Upper lobe of left lung (tissue), 6 donors: ENCODE measurements at regions not wholly inside any gene's neighbourhood (a gene's known extent, or its start where the extent isn't known, plus 50 kb on each side); places are given as distances from the start of the nearest gene placed in this dataset.

Experiments
- ATAC-seq, 2 donors: fragments of 200-7000 bp; cut with Tn5 transposase; one replicate each; pipeline ENCODE4 v1.9.1; 2022; ENCODE audit warnings: mild to moderate bottlenecking in 2 of 2, moderate library complexity in 2 of 2; ENCODE audit not compliant: low FRiP score in 2 of 2
- DNase-seq, 2 donors: peaks; one replicate each; pipeline ENCODE4 v3.0.0-alpha.2; 2019 to 2020
- H3K27ac ChIP-seq, 4 donors: fragments of 200-600 bp; sonication (generic); one replicate each; pipeline ENCODE4 v1.5.1; 2016 to 2019
- H3K27me3 ChIP-seq, 4 donors: fragments of 200-600 bp; sonication (generic); one replicate each; pipeline ENCODE4 v1.5.1; 2017 to 2019
- H3K36me3 ChIP-seq, 4 donors: fragments of 200-600 bp; sonication (generic); one replicate each; pipeline ENCODE4 v1.5.1; 2016 to 2019
- H3K4me1 ChIP-seq, 4 donors: fragments of 200-600 bp; sonication (generic); one replicate each; pipeline ENCODE4 v1.5.1; 2018 to 2019
- H3K4me3 ChIP-seq, 4 donors: fragments of 200-600 bp; sonication (generic); one replicate each; pipeline ENCODE4 v1.5.1; 2017 to 2019; ENCODE audit warnings: mild to moderate bottlenecking in 2 of 4, moderate library complexity in 1 of 4
- H3K9me3 ChIP-seq, 4 donors: fragments of 200-600 bp; sonication (generic); one replicate each; pipeline ENCODE4 v1.5.1; 2018 to 2019
- CTCF ChIP-seq, 6 experiments: fragments of 450-650 bp in 4 of 6; fragments of 200-600 bp in 2 of 6; sonication (generic) in 2 of 6; IDR thresholded peaks; one replicate each; pipeline ENCODE4 v1.5.1; 2016 to 2019; ENCODE audit warnings: antibody characterized with exemption in 6 of 6
- EP300 ChIP-seq, 4 donors: sonication (generic); formaldehyde crosslinking; IDR thresholded peaks; one replicate each; pipeline ENCODE4 v1.5.1; 2017; ENCODE audit warnings: antibody characterized with exemption in 4 of 4, control low read depth in 2 of 4
- POLR2A ChIP-seq, 4 donors: fragments of 450-650 bp; IDR thresholded peaks; one replicate each; pipeline ENCODE4 v1.5.1; 2016 to 2017; ENCODE audit warnings: antibody characterized with exemption in 4 of 4, mild to moderate bottlenecking in 2 of 4
- POLR2AphosphoS5 ChIP-seq, 2 donors: sonication (generic); formaldehyde crosslinking; IDR thresholded peaks; one replicate each; pipeline ENCODE4 v1.5.1; 2017; ENCODE audit warnings: antibody characterized with exemption in 2 of 2
- WGBS, 2 donors: methylation state at CpG; one replicate each; pipeline ENCODE4 v1.1.5; 2017 to 2018; 5-methylcytosine and 5-hydroxymethylcytosine counted together
- donor health status: DM: no; HTN: no; CAD: no; lungs with moderate emphysema.
- donor health status: DM: no; HTN: yes; CAD: no; lungs with severe emphysema.

GRCh38 chr9:3751125-3751758, 225.4 kb upstream of the RFX3 start:
- TF ChIP-seq EP300 (IDR thresholded peaks at IDR 0.05) (no peak), POLR2A (IDR thresholded peaks at IDR 0.05) (no peak), CTCF (IDR thresholded peaks at IDR 0.05) (no peak), POLR2AphosphoS5 (IDR thresholded peaks at IDR 0.05) (no peak)
- no peak overlapping the region for H3K4me3 ChIP-seq
- WGBS, 2 donors = 52 to 75% methylated on average over 2 of the region's 2 CpGs
- H3K9me3 ChIP-seq = no peaks in the 10 kb centered on the region
- H3K4me1 ChIP-seq = peaks cover 0 to 5% (median 3%) of the 10 kb centered on the region in 4 donors
- H3K27me3 ChIP-seq = peaks cover 0 to 1% (median 0%) of the 10 kb centered on the region in 4 donors
- DNase-seq = no peak
- H3K27ac ChIP-seq = no peak overlapping the region
- no peaks in the 10 kb centered on the region for H3K36me3 ChIP-seq
- no peak for ATAC-seq

- H3K9me3 ChIP-seq = no peaks in the 10 kb centered on the region
- no peak overlapping the region for H3K27ac ChIP-seq
- TF ChIP-seq POLR2AphosphoS5 (IDR thresholded peaks at IDR 0.05) (no peak), CTCF (IDR thresholded peaks at IDR 0.05) (no peak), EP300 (IDR thresholded peaks at IDR 0.05) (no peak), POLR2A (IDR thresholded peaks at IDR 0.05) (no peak)
- 79 to 80% methylated on average over 5 of the region's 5 CpGs for WGBS, 2 donors
- H3K4me1 ChIP-seq = peaks cover 0 to 5% (median 3%) of the 10 kb centered on the region in 4 donors
- no peak overlapping the region for H3K4me3 ChIP-seq
- ATAC-seq (no peak), DNase-seq (no peak)
- H3K27me3 ChIP-seq = no peaks in the 10 kb centered on the region
- H3K36me3 ChIP-seq = no peaks in the 10 kb centered on the region
These were observed 224.5 kb upstream of the RFX3 start for GRCh38 chr9:3750321-3750720.

- Histone ChIP-seq H3K27me3 (no peaks in the 10 kb centered on the region), H3K4me3 (no peak overlapping the region), H3K4me1 (peaks cover 0 to 5% (median 3%) of the 10 kb centered on the region in 4 donors), H3K36me3 (no peaks in the 10 kb centered on the region), H3K9me3 (no peaks in the 10 kb centered on the region), H3K27ac (no peak overlapping the region)
- DNase-seq = no peak
- 41 to 44% methylated on average over 1 of the region's 1 CpG for WGBS, 2 donors
- no peak for TF ChIP-seq EP300 (IDR thresholded peaks at IDR 0.05)
- TF ChIP-seq CTCF (IDR thresholded peaks at IDR 0.05) = no peak
- no peak for TF ChIP-seq POLR2AphosphoS5 (IDR thresholded peaks at IDR 0.05)
- TF ChIP-seq POLR2A (IDR thresholded peaks at IDR 0.05) = no peak
- ATAC-seq = peak in 1 of 2 donors; percentile 47
These were observed 220.8 kb upstream of the RFX3 start for GRCh38 chr9:3746296-3747275.

- no peaks in the 10 kb centered on the region for H3K36me3 ChIP-seq
- no peaks in the 10 kb centered on the region for H3K4me1 ChIP-seq
- H3K27ac ChIP-seq = no peak overlapping the region
- no peak for ATAC-seq
- TF ChIP-seq POLR2AphosphoS5 (IDR thresholded peaks at IDR 0.05) = no peak
- no peak for TF ChIP-seq POLR2A (IDR thresholded peaks at IDR 0.05)
- TF ChIP-seq CTCF (IDR thresholded peaks at IDR 0.05) = no peak
- TF ChIP-seq EP300 (IDR thresholded peaks at IDR 0.05) = no peak
- H3K9me3 ChIP-seq = no peaks in the 10 kb centered on the region
- H3K27me3 ChIP-seq = no peaks in the 10 kb centered on the region
- H3K4me3 ChIP-seq = no peak overlapping the region
- WGBS, 2 donors = 83 to 92% methylated on average over 2 of the region's 2 CpGs
- DNase-seq = no peak
These were observed 218.2 kb upstream of the RFX3 start for GRCh38 chr9:3743901-3744413.
